Skeletal muscle tissue (tissue), 3 donors: ENCODE measurements at regions not wholly inside any gene's neighbourhood (a gene's known extent, or its start where the extent isn't known, plus 50 kb on each side); places are given as distances from the start of the nearest gene placed in this dataset.

ENCODE experiments used
- H3K27ac ChIP-seq: one replicate; pipeline ENCODE4 v1.7.0; 2013; ENCODE audit warnings: mild to moderate bottlenecking, low read depth, low read length, inconsistent platforms
- H3K27me3 ChIP-seq, 3 donors: one replicate each; pipeline ENCODE4 v1.7.0; 2013; ENCODE audit warnings: low read length in 3 of 3; ENCODE audit not compliant: control insufficient read depth in 3 of 3, insufficient read depth in 3 of 3
- H3K36me3 ChIP-seq, 3 donors: one replicate each; pipeline ENCODE4 v1.7.0; 2013; ENCODE audit warnings: low read length in 3 of 3; ENCODE audit not compliant: control insufficient read depth in 3 of 3, insufficient read depth in 3 of 3
- H3K4me1 ChIP-seq, 3 donors: one replicate each; pipeline ENCODE4 v1.7.0; 2013; ENCODE audit warnings: low read length in 3 of 3, mild to moderate bottlenecking in 3 of 3; ENCODE audit not compliant: control insufficient read depth in 3 of 3, insufficient read depth in 3 of 3
- H3K4me3 ChIP-seq, 3 donors: one replicate each; pipeline ENCODE4 v1.7.0; 2013; ENCODE audit warnings: low read length in 3 of 3
- H3K9ac ChIP-seq, 3 donors: one replicate each; pipeline ENCODE4 v1.7.0; 2013; ENCODE audit warnings: low read length in 3 of 3, mild to moderate bottlenecking in 3 of 3, moderate library complexity in 2 of 3, low read depth in 1 of 3
- H3K9me3 ChIP-seq, 3 donors: one replicate each; pipeline ENCODE4 v1.7.0; 2013; ENCODE audit warnings: low read length in 3 of 3; ENCODE audit not compliant: control insufficient read depth in 3 of 3
- donor health status: Osteomylitis.

GRCh38 chr3:135516143-135516542 is 449.4 kb upstream of the PPP2R3A start:
- Histone ChIP-seq H3K27ac (no peak overlapping the region), H3K9me3 (no peaks in the 10 kb centered on the region), H3K4me3 (no peak overlapping the region), H3K9ac (no peak overlapping the region), H3K27me3 (peaks cover 0 to 7% (median 0%) of the 10 kb centered on the region in 3 donors), H3K36me3 (no peaks in the 10 kb centered on the region), H3K4me1 (no peaks in the 10 kb centered on the region)

- Histone ChIP-seq H3K9ac (no peak overlapping the region), H3K4me3 (no peak overlapping the region), H3K4me1 (no peaks in the 10 kb centered on the region), H3K36me3 (no peaks in the 10 kb centered on the region), H3K9me3 (peaks cover 0 to 3% (median 0%) of the 10 kb centered on the region in 3 donors), H3K27me3 (no peaks in the 10 kb centered on the region), H3K27ac (no peak overlapping the region)
These were observed 437.0 kb upstream of the PPP2R3A start for GRCh38 chr3:135528413-135529015.

GRCh38 chr3:135532021-135532420 is 433.5 kb upstream of the PPP2R3A start:
- no peaks in the 10 kb centered on the region for H3K27me3 ChIP-seq
- H3K9me3 ChIP-seq, result no peaks in the 10 kb centered on the region
- H3K36me3 ChIP-seq, result no peaks in the 10 kb centered on the region
- no peaks in the 10 kb centered on the region for H3K4me1 ChIP-seq
- H3K9ac ChIP-seq, result no peak overlapping the region
- H3K4me3 ChIP-seq, result no peak overlapping the region
- no peak overlapping the region for H3K27ac ChIP-seq

- H3K9me3 ChIP-seq, result no peaks in the 10 kb centered on the region
- H3K4me1 ChIP-seq, result no peaks in the 10 kb centered on the region
- H3K4me3 ChIP-seq, result no peak overlapping the region
- no peak overlapping the region for H3K27ac ChIP-seq
- H3K27me3 ChIP-seq, result no peaks in the 10 kb centered on the region
- no peak overlapping the region for H3K9ac ChIP-seq
- H3K36me3 ChIP-seq, result no peaks in the 10 kb centered on the region
These were observed 427.4 kb upstream of the PPP2R3A start for GRCh38 chr3:135538123-135538522.

- no peak overlapping the region for H3K27ac ChIP-seq
- H3K9me3 ChIP-seq, result no peaks in the 10 kb centered on the region
- no peak overlapping the region for H3K9ac ChIP-seq
- no peaks in the 10 kb centered on the region for H3K36me3 ChIP-seq
- H3K4me1 ChIP-seq, result no peaks in the 10 kb centered on the region
- H3K4me3 ChIP-seq, result no peak overlapping the region
- no peaks in the 10 kb centered on the region for H3K27me3 ChIP-seq
These were observed 426.2 kb upstream of the PPP2R3A start for GRCh38 chr3:135539351-135539750.

GRCh38 chr3:135539854-135540253 is 425.7 kb upstream of the PPP2R3A start:
- Histone ChIP-seq H3K4me3 (no peak overlapping the region), H3K9me3 (no peaks in the 10 kb centered on the region), H3K9ac (no peak overlapping the region), H3K27ac (no peak overlapping the region), H3K36me3 (no peaks in the 10 kb centered on the region), H3K27me3 (no peaks in the 10 kb centered on the region), H3K4me1 (no peaks in the 10 kb centered on the region)

GRCh38 chr3:135549928-135550494 is 415.5 kb upstream of the PPP2R3A start:
- no peak overlapping the region for H3K9ac ChIP-seq
- no peaks in the 10 kb centered on the region for H3K36me3 ChIP-seq
- H3K27ac ChIP-seq, result no peak overlapping the region
- no peak overlapping the region for H3K4me3 ChIP-seq
- H3K4me1 ChIP-seq, result no peaks in the 10 kb centered on the region
- H3K9me3 ChIP-seq, result no peaks in the 10 kb centered on the region
- no peaks in the 10 kb centered on the region for H3K27me3 ChIP-seq

- no peaks in the 10 kb centered on the region for H3K27me3 ChIP-seq
- no peaks in the 10 kb centered on the region for H3K9me3 ChIP-seq
- H3K9ac ChIP-seq, result no peak overlapping the region
- no peak overlapping the region for H3K27ac ChIP-seq
- no peak overlapping the region for H3K4me3 ChIP-seq
- H3K4me1 ChIP-seq, result no peaks in the 10 kb centered on the region
- H3K36me3 ChIP-seq, result no peaks in the 10 kb centered on the region
These were observed 409.4 kb upstream of the PPP2R3A start for GRCh38 chr3:135556174-135556573.

GRCh38 chr3:135558150-135558783 is 407.3 kb upstream of the PPP2R3A start:
- Histone ChIP-seq H3K27me3 (no peaks in the 10 kb centered on the region), H3K4me1 (no peaks in the 10 kb centered on the region), H3K36me3 (no peaks in the 10 kb centered on the region), H3K9me3 (no peaks in the 10 kb centered on the region), H3K27ac (no peak overlapping the region), H3K9ac (no peak overlapping the region), H3K4me3 (no peak overlapping the region)

- no peaks in the 10 kb centered on the region for H3K27me3 ChIP-seq
- no peak overlapping the region for H3K27ac ChIP-seq
- H3K4me3 ChIP-seq, result no peak overlapping the region
- H3K4me1 ChIP-seq, result no peaks in the 10 kb centered on the region
- no peaks in the 10 kb centered on the region for H3K36me3 ChIP-seq
- no peaks in the 10 kb centered on the region for H3K9me3 ChIP-seq
- H3K9ac ChIP-seq, result no peak overlapping the region
These were observed 406.6 kb upstream of the PPP2R3A start for GRCh38 chr3:135558906-135559305.
